ENCODE measurements at regions not wholly inside any gene's neighbourhood (a gene's known extent, or its start where the extent isn't known, plus 50 kb on each side); places are given as distances from the start of the nearest gene placed in this dataset.
"Not testable (repeated sequence)": the region's sequence is repeated elsewhere in the genome, so short reads cannot be mapped to it uniquely, and the experiment has no call there.

- Histone ChIP-seq H3K27me3 (ENCODE audit: control insufficient read depth, insufficient read depth, low read length) (no peaks in the 10 kb centered on the region), H3K36me3 (ENCODE audit: control insufficient read depth in 2 of 3, insufficient read depth in 3 of 3, low read length in 3 of 3) (no peaks in the 10 kb centered on the region), H3K4me3 (ENCODE audit: low read length in 3 of 3) (no peak overlapping the region), H3K9ac (ENCODE audit: low read length in 3 of 3) (no peak overlapping the region), H3K9me3 (ENCODE audit: control insufficient read depth in 2 of 3, insufficient read depth in 1 of 3, low read length in 3 of 3) (no peaks in the 10 kb centered on the region), H3K4me1 (ENCODE audit: control insufficient read depth in 2 of 3, insufficient read depth in 2 of 3, low read depth in 1 of 3, low read length in 3 of 3) (no peaks in the 10 kb centered on the region), H3K27ac (ENCODE audit: low read depth in 2 of 2, low read length in 2 of 2) (no peak overlapping the region)
- no peak for FAIRE-seq
- TF ChIP-seq, protein P1, sequence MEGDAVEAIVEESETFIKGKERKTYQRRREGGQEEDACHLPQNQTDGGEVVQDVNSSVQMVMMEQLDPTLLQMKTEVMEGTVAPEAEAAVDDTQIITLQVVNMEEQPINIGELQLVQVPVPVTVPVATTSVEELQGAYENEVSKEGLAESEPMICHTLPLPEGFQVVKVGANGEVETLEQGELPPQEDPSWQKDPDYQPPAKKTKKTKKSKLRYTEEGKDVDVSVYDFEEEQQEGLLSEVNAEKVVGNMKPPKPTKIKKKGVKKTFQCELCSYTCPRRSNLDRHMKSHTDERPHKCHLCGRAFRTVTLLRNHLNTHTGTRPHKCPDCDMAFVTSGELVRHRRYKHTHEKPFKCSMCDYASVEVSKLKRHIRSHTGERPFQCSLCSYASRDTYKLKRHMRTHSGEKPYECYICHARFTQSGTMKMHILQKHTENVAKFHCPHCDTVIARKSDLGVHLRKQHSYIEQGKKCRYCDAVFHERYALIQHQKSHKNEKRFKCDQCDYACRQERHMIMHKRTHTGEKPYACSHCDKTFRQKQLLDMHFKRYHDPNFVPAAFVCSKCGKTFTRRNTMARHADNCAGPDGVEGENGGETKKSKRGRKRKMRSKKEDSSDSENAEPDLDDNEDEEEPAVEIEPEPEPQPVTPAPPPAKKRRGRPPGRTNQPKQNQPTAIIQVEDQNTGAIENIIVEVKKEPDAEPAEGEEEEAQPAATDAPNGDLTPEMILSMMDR (IDR thresholded peaks at IDR 0.05; ENCODE audit: borderline replicate concordance, extremely low read depth, insufficient read depth), result no peak
- no peak for DNase-seq
- intact Hi-C loops (cut with DNase I), result no loop called here
These were observed 460.1 kb downstream of the RPS6KC1 start for GRCh38 chr1:213511173-213511572.

GRCh38 chr1:213512316-213512715 lies 461.3 kb downstream of the RPS6KC1 start:
- intact Hi-C loops (cut with DNase I), result no loop called here
- no peak for FAIRE-seq
- Histone ChIP-seq H3K27me3 (ENCODE audit: control insufficient read depth, insufficient read depth, low read length) (no peaks in the 10 kb centered on the region), H3K9ac (ENCODE audit: low read length in 3 of 3) (no peak overlapping the region), H3K36me3 (ENCODE audit: control insufficient read depth in 2 of 3, insufficient read depth in 3 of 3, low read length in 3 of 3) (no peaks in the 10 kb centered on the region), H3K27ac (ENCODE audit: low read depth in 2 of 2, low read length in 2 of 2) (no peak overlapping the region), H3K4me1 (ENCODE audit: control insufficient read depth in 2 of 3, insufficient read depth in 2 of 3, low read depth in 1 of 3, low read length in 3 of 3) (no peaks in the 10 kb centered on the region), H3K4me3 (ENCODE audit: low read length in 3 of 3) (no peak overlapping the region), H3K9me3 (ENCODE audit: control insufficient read depth in 2 of 3, insufficient read depth in 1 of 3, low read length in 3 of 3) (no peaks in the 10 kb centered on the region)
- no peak for DNase-seq
- TF ChIP-seq, protein P1 (IDR thresholded peaks at IDR 0.05; ENCODE audit: borderline replicate concordance, extremely low read depth, insufficient read depth), result no peak

GRCh38 chr1:213513006-213513405 lies 462.0 kb downstream of the RPS6KC1 start:
- Histone ChIP-seq H3K4me1 (ENCODE audit: control insufficient read depth in 2 of 3, insufficient read depth in 2 of 3, low read depth in 1 of 3, low read length in 3 of 3) (no peaks in the 10 kb centered on the region), H3K9ac (ENCODE audit: low read length in 3 of 3) (no peak overlapping the region), H3K27me3 (ENCODE audit: control insufficient read depth, insufficient read depth, low read length) (no peaks in the 10 kb centered on the region), H3K36me3 (ENCODE audit: control insufficient read depth in 2 of 3, insufficient read depth in 3 of 3, low read length in 3 of 3) (no peaks in the 10 kb centered on the region), H3K9me3 (ENCODE audit: control insufficient read depth in 2 of 3, insufficient read depth in 1 of 3, low read length in 3 of 3) (no peaks in the 10 kb centered on the region), H3K4me3 (ENCODE audit: low read length in 3 of 3) (no peak overlapping the region), H3K27ac (ENCODE audit: low read depth in 2 of 2, low read length in 2 of 2) (no peak overlapping the region)
- TF ChIP-seq, protein P1 (IDR thresholded peaks at IDR 0.05; ENCODE audit: borderline replicate concordance, extremely low read depth, insufficient read depth), result no peak
- no peak for DNase-seq
- intact Hi-C loops (cut with DNase I), result no loop called here
- no peak for FAIRE-seq

DNA sequence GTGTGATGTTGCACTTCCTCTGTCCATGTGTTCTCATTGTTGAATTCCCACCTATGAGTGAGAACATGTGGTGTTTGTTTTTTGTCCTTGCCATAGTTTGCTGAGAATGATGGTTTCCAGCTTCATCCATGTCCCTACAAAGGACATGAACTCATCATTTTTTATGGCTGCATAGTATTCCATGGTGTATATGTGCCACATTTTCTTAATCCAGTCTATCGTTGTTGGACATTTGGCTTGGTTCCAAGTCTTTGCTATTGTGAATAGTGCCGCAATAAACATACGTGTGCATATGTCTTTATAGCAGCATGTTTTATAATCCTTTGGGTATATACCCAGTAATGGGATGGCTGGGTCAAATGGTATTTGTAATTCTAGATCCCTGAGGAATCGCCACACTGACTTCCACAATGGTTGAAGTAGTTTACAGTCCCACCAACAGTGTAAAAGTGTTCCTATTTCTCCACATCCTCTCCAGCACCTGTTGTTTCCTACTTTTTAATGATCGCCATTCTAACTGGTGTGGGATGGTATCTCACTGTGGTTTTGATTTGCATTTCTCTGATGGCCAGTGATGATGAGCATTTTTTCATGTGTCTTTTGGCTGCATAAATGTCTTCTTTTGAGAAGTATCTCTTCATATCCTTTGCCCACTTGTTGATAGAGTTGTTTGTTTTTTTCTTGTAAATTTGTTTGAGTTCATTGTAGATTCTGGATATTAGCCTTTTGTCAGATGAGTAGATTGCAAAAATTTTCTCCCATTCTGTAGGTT lies 463.6 kb downstream of the RPS6KC1 start:
- H3K9me3 ChIP-seq (ENCODE audit: control insufficient read depth in 2 of 3, insufficient read depth in 1 of 3, low read length in 3 of 3); H3K9ac ChIP-seq (ENCODE audit: low read length in 3 of 3); H3K27ac ChIP-seq (ENCODE audit: low read depth in 2 of 2, low read length in 2 of 2); H3K27me3 ChIP-seq (ENCODE audit: control insufficient read depth, insufficient read depth, low read length); intact Hi-C loops (cut with DNase I); DNase-seq; H3K36me3 ChIP-seq (ENCODE audit: control insufficient read depth in 2 of 3, insufficient read depth in 3 of 3, low read length in 3 of 3); H3K4me1 ChIP-seq (ENCODE audit: control insufficient read depth in 2 of 3, insufficient read depth in 2 of 3, low read depth in 1 of 3, low read length in 3 of 3); FAIRE-seq; H3K4me3 ChIP-seq (ENCODE audit: low read length in 3 of 3): not testable (repeated sequence)

Data from kidney (tissue), 13 donors.